ENCODE measurements at regions not wholly inside any gene's neighbourhood (a gene's known extent, or its start where the extent isn't known, plus 50 kb on each side); places are given as distances from the start of the nearest gene placed in this dataset.
"Not testable (repeated sequence)": the region's sequence is repeated elsewhere in the genome, so short reads cannot be mapped to it uniquely, and the experiment has no call there.

GRCh38 chr2:190150413-190150812, 87.9 kb upstream of the MSTN start:
- Histone ChIP-seq H3K27me3 (ENCODE audit: control insufficient read depth, insufficient read depth, low read length) (no peaks in the 10 kb centered on the region), H3K9ac (ENCODE audit: low read depth, low read length) (no peak overlapping the region), H3K4me1 (ENCODE audit: control insufficient read depth, insufficient read depth, low read length) (no peaks in the 10 kb centered on the region), H3K36me3 (ENCODE audit: control insufficient read depth, insufficient read depth, low read length) (no peaks in the 10 kb centered on the region), H3K4me3 (ENCODE audit: low read depth, low read length) (no peak overlapping the region), H3K9me3 (ENCODE audit: control insufficient read depth, insufficient read depth, low read length) (no peaks in the 10 kb centered on the region)

GRCh38 chr2:190149908-190150307, 87.4 kb upstream of the MSTN start:
- H3K4me3 ChIP-seq (ENCODE audit: low read depth, low read length) = no peak overlapping the region
- no peaks in the 10 kb centered on the region for H3K27me3 ChIP-seq (ENCODE audit: control insufficient read depth, insufficient read depth, low read length)
- no peaks in the 10 kb centered on the region for H3K4me1 ChIP-seq (ENCODE audit: control insufficient read depth, insufficient read depth, low read length)
- H3K9ac ChIP-seq (ENCODE audit: low read depth, low read length) = no peak overlapping the region
- no peaks in the 10 kb centered on the region for H3K9me3 ChIP-seq (ENCODE audit: control insufficient read depth, insufficient read depth, low read length)
- H3K36me3 ChIP-seq (ENCODE audit: control insufficient read depth, insufficient read depth, low read length) = no peaks in the 10 kb centered on the region

- H3K4me1 ChIP-seq (ENCODE audit: control insufficient read depth, insufficient read depth, low read length) = no peaks in the 10 kb centered on the region
- H3K36me3 ChIP-seq (ENCODE audit: control insufficient read depth, insufficient read depth, low read length) = no peaks in the 10 kb centered on the region
- no peak overlapping the region for H3K4me3 ChIP-seq (ENCODE audit: low read depth, low read length)
- H3K9me3 ChIP-seq (ENCODE audit: control insufficient read depth, insufficient read depth, low read length) = no peaks in the 10 kb centered on the region
- H3K9ac ChIP-seq (ENCODE audit: low read depth, low read length) = no peak overlapping the region
- no peaks in the 10 kb centered on the region for H3K27me3 ChIP-seq (ENCODE audit: control insufficient read depth, insufficient read depth, low read length)
Measured at GRCh38 chr2:190149200-190149599, 86.7 kb upstream of the MSTN start.

GRCh38 chr2:190146109-190146508, 83.6 kb upstream of the MSTN start:
- H3K9ac ChIP-seq (ENCODE audit: low read depth, low read length); H3K4me3 ChIP-seq (ENCODE audit: low read depth, low read length); H3K9me3 ChIP-seq (ENCODE audit: control insufficient read depth, insufficient read depth, low read length); H3K4me1 ChIP-seq (ENCODE audit: control insufficient read depth, insufficient read depth, low read length); H3K27me3 ChIP-seq (ENCODE audit: control insufficient read depth, insufficient read depth, low read length); H3K36me3 ChIP-seq (ENCODE audit: control insufficient read depth, insufficient read depth, low read length): not testable (repeated sequence)

- not testable (repeated sequence) for H3K9me3 ChIP-seq (ENCODE audit: control insufficient read depth, insufficient read depth, low read length); H3K4me1 ChIP-seq (ENCODE audit: control insufficient read depth, insufficient read depth, low read length); H3K4me3 ChIP-seq (ENCODE audit: low read depth, low read length); H3K9ac ChIP-seq (ENCODE audit: low read depth, low read length); H3K36me3 ChIP-seq (ENCODE audit: control insufficient read depth, insufficient read depth, low read length); H3K27me3 ChIP-seq (ENCODE audit: control insufficient read depth, insufficient read depth, low read length)
Measured at GRCh38 chr2:190140474-190140873, 77.9 kb upstream of the MSTN start.

- no peaks in the 10 kb centered on the region for H3K9me3 ChIP-seq (ENCODE audit: control insufficient read depth, insufficient read depth, low read length)
- no peak overlapping the region for H3K9ac ChIP-seq (ENCODE audit: low read depth, low read length)
- H3K27me3 ChIP-seq (ENCODE audit: control insufficient read depth, insufficient read depth, low read length) = no peaks in the 10 kb centered on the region
- no peak overlapping the region for H3K4me3 ChIP-seq (ENCODE audit: low read depth, low read length)
- H3K36me3 ChIP-seq (ENCODE audit: control insufficient read depth, insufficient read depth, low read length) = no peaks in the 10 kb centered on the region
- no peaks in the 10 kb centered on the region for H3K4me1 ChIP-seq (ENCODE audit: control insufficient read depth, insufficient read depth, low read length)
Measured at GRCh38 chr2:190139371-190139770, 76.8 kb upstream of the MSTN start.

GRCh38 chr2:190138032-190138431, 75.5 kb upstream of the MSTN start:
- H3K27me3 ChIP-seq (ENCODE audit: control insufficient read depth, insufficient read depth, low read length) = no peaks in the 10 kb centered on the region
- no peak overlapping the region for H3K4me3 ChIP-seq (ENCODE audit: low read depth, low read length)

GRCh38 chr2:190137561-190137960, 75.0 kb upstream of the MSTN start:
- no peaks in the 10 kb centered on the region for H3K4me1 ChIP-seq (ENCODE audit: control insufficient read depth, insufficient read depth, low read length)
- no peaks in the 10 kb centered on the region for H3K27me3 ChIP-seq (ENCODE audit: control insufficient read depth, insufficient read depth, low read length)
- H3K9me3 ChIP-seq (ENCODE audit: control insufficient read depth, insufficient read depth, low read length) = no peaks in the 10 kb centered on the region
- no peak overlapping the region for H3K4me3 ChIP-seq (ENCODE audit: low read depth, low read length)
- no peaks in the 10 kb centered on the region for H3K36me3 ChIP-seq (ENCODE audit: control insufficient read depth, insufficient read depth, low read length)
- H3K9ac ChIP-seq (ENCODE audit: low read depth, low read length) = no peak overlapping the region

More at GRCh38 chr2:190138032-190138431, 75.5 kb upstream of the MSTN start:
- no peak overlapping the region for H3K9ac ChIP-seq (ENCODE audit: low read depth, low read length)
- no peaks in the 10 kb centered on the region for H3K4me1 ChIP-seq (ENCODE audit: control insufficient read depth, insufficient read depth, low read length)
- no peaks in the 10 kb centered on the region for H3K9me3 ChIP-seq (ENCODE audit: control insufficient read depth, insufficient read depth, low read length)
- no peaks in the 10 kb centered on the region for H3K36me3 ChIP-seq (ENCODE audit: control insufficient read depth, insufficient read depth, low read length)

GRCh38 chr2:190136825-190137224, 74.3 kb upstream of the MSTN start:
- no peaks in the 10 kb centered on the region for H3K36me3 ChIP-seq (ENCODE audit: control insufficient read depth, insufficient read depth, low read length)
- no peak overlapping the region for H3K9ac ChIP-seq (ENCODE audit: low read depth, low read length)
- no peaks in the 10 kb centered on the region for H3K4me1 ChIP-seq (ENCODE audit: control insufficient read depth, insufficient read depth, low read length)
- no peaks in the 10 kb centered on the region for H3K27me3 ChIP-seq (ENCODE audit: control insufficient read depth, insufficient read depth, low read length)
- no peak overlapping the region for H3K4me3 ChIP-seq (ENCODE audit: low read depth, low read length)
- H3K9me3 ChIP-seq (ENCODE audit: control insufficient read depth, insufficient read depth, low read length) = no peaks in the 10 kb centered on the region

GRCh38 chr2:190136259-190136658, 73.7 kb upstream of the MSTN start:
- no peak overlapping the region for H3K9ac ChIP-seq (ENCODE audit: low read depth, low read length)
- H3K9me3 ChIP-seq (ENCODE audit: control insufficient read depth, insufficient read depth, low read length) = no peaks in the 10 kb centered on the region
- no peaks in the 10 kb centered on the region for H3K27me3 ChIP-seq (ENCODE audit: control insufficient read depth, insufficient read depth, low read length)
- H3K36me3 ChIP-seq (ENCODE audit: control insufficient read depth, insufficient read depth, low read length) = no peaks in the 10 kb centered on the region
- H3K4me1 ChIP-seq (ENCODE audit: control insufficient read depth, insufficient read depth, low read length) = no peaks in the 10 kb centered on the region
- H3K4me3 ChIP-seq (ENCODE audit: low read depth, low read length) = no peak overlapping the region

- Histone ChIP-seq H3K36me3 (ENCODE audit: control insufficient read depth, insufficient read depth, low read length) (no peaks in the 10 kb centered on the region), H3K9me3 (ENCODE audit: control insufficient read depth, insufficient read depth, low read length) (no peaks in the 10 kb centered on the region), H3K4me3 (ENCODE audit: low read depth, low read length) (no peak overlapping the region), H3K9ac (ENCODE audit: low read depth, low read length) (no peak overlapping the region), H3K27me3 (ENCODE audit: control insufficient read depth, insufficient read depth, low read length) (no peaks in the 10 kb centered on the region), H3K4me1 (ENCODE audit: control insufficient read depth, insufficient read depth, low read length) (no peaks in the 10 kb centered on the region)
Measured at GRCh38 chr2:190129421-190130199, 67.1 kb upstream of the MSTN start.

GRCh38 chr2:190127651-190128050, 65.1 kb upstream of the MSTN start:
- Histone ChIP-seq H3K4me3 (ENCODE audit: low read depth, low read length) (no peak overlapping the region), H3K4me1 (ENCODE audit: control insufficient read depth, insufficient read depth, low read length) (no peaks in the 10 kb centered on the region), H3K36me3 (ENCODE audit: control insufficient read depth, insufficient read depth, low read length) (no peaks in the 10 kb centered on the region), H3K27me3 (ENCODE audit: control insufficient read depth, insufficient read depth, low read length) (no peaks in the 10 kb centered on the region), H3K9me3 (ENCODE audit: control insufficient read depth, insufficient read depth, low read length) (no peaks in the 10 kb centered on the region), H3K9ac (ENCODE audit: low read depth, low read length) (no peak overlapping the region)
